ENCODE measurements at regions not wholly inside any gene's neighbourhood (a gene's known extent, or its start where the extent isn't known, plus 50 kb on each side); places are given as distances from the start of the nearest gene placed in this dataset.

DNA sequence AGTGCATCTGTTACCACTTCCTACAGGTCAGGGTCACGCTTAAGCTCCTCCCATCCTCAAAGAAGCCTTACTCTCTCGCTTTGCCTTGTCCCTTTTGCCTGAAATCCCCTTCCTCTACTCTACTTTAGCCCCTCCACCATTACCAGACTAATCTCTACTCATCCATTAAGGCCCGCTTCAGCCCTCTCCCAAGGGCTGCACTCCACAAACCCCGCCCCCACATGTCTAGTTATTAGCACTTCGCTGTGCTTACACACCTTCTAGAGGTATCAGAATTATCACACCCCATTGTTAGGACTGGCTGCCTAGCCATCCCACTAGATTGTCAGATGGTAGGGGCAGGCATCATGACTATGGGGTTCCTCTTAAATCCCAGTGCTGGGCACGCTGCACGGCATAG lies 565.7 kb upstream of the WWC1 start:
- no peak for DNase-seq

GRCh38 chr5:167726642-167727041 lies 564.8 kb upstream of the WWC1 start:
- DNase-seq: no peak

DNA sequence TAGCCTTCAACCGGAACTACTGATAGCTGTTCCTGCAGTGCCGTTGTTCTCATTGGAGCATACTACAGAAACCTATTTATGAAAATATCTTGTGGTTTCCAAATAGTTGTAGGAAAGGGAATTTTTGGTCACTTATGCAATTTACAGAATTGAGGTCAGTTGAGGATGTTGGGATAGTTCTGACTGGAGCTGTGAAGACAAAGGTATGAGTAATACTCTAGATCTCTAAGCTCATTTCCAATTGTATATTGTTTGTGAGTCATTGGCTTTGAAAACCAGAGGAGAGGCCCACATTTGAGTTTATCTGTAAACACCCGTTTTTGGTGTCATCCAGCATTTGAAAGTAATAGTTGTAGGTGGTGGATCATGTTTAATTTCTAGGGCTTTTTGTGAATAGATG lies 561.3 kb upstream of the WWC1 start:
- DNase-seq: no peak

DNA sequence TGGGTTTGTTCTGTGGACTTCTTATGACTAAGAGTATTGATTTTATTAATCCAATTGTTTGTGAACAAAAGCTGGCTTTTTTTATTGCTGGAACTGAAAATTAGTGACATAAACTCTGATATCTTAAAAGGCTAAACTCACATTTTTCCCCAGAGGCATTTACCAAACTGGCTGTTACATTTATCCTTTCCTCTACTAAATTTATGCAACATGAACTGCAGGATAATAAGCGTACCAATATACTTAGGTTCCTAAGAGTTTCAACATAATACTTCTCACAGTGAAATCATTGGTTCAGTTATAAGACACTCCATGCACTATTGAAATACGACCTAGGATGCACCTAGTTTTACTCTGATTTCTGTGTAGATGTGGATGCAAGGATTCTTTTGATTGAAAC lies 560.8 kb upstream of the WWC1 start:
- no peak for DNase-seq

DNA sequence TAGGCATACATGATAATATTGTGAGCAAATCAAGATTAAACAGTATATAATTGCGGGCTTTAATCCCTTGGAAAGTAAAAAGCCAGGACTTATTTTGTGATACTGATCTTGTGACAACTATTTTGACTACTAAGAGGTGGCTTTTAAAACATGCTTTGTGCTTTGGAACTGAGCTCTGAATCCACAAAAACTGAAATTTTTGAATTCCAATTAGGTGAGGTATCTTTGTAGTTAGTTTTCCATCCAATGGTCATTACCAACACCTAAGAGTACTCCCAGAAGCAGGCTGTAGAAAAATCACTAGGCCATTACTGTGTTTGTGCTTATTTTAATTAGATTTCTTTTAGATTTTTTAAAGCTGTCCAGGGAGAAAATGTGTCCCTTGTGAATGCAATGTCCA lies 559.5 kb upstream of the WWC1 start:
- DNase-seq: no peak

- DNase-seq: no peak
These were observed 558.9 kb upstream of the WWC1 start for GRCh38 chr5:167732499-167732898.

- DNase-seq: no peak
These were observed 554.5 kb upstream of the WWC1 start for GRCh38 chr5:167736992-167737391.

DNA sequence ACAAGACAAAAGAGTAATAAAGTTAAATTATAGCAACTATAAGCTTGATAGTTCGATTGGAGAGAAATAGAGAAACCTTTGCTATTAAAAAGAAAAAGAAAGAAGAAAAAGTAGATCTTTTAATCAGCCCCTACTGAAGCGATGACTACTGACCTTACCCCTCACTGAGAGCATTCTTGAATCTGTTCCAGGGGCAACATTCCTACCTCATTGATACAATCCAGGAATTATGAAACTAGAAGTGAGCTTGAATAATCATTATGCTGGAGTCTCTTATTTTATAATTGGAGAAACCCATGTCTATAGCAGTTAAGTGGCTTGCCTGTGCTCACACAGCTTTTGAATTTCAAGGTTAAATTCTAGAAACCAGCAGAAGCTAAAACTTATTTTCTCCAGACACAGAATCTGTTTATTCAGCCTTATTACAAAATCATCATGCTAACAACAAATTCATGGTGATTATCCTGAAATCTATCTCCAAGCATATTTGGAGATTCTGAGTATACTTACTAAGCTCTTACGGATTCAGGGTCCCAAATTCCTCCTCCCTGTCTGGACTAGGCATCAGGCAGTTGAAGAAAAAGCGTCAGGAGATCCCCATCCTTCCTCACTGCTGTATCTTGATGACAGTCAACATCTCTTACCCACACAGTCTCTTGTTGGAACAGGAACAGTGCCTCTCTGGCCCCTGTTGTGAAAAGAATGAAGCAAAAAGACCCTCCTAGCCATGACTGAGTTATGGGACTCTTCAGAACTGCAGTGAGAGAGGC lies 547.6 kb upstream of the WWC1 start:
- no peak for DNase-seq

- DNase-seq: no peak
These were observed 545.6 kb upstream of the WWC1 start for GRCh38 chr5:167745868-167746267.

GRCh38 chr5:167750586-167750985 lies 540.9 kb upstream of the WWC1 start:
- no peak for DNase-seq

DNA sequence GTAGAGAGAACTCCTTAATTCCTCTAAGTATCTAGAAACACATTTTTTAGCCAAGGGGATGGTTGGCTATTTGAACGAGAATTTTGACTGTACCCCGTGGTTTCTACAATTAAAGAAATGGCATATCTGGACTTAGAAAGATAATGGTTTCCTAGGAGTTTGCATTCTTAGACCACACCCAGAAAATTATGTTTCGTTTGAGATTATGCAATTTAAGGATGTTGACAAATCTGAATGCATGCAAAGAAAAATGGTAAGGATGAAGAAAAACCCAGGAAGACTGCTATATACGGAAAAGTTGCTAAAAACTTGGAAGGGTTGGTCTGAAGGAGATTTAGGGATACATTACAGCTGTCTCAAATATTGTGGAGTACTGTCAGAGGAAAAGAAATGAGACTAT lies 538.5 kb upstream of the WWC1 start:
- DNase-seq: no peak

GRCh38 chr5:167753725-167754490 lies 537.5 kb upstream of the WWC1 start:
- no peak for DNase-seq

DNA sequence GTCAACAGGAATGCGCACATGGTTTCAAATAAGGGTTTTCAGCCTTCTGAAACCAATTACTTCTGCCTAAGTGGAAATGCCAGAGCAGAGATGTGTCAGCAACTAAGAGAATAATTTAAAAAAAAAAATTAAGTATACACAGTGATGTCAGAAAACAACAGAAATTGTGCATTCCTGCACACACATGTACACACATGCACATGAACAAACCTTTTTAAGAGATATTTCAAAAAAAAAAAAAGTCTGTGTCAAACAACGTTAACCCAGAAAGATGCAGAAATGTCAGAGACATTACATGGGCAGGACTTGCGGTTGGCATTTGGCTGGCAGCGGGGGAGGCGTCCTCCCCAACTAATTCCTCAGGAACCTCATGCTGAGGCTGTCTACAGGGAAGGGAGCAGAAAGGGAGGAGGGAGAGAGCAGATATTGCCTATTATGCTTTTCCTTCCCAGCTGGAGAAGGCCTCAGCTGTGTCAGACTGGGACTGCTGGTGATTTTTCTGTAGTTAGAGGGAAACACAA lies 536.9 kb upstream of the WWC1 start:
- no peak for DNase-seq

DNA sequence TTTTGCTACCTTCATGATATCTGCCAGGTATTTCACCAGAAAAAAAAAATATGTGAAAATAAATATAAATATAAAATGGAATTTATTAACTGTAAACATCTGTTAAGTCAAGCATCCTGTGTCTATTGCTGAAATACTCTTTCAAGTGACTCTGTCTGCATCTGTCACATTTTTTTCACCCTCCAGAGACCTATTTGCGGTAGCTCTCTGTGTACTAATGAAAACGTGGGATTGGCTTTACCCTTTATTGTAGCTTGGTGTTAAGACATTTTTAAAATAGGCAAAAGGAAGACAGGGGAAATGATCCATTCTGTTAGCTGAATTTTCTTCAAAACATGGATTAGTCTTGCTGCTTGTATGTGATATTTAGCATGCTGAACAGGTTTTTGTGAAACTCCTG lies 536.0 kb upstream of the WWC1 start:
- DNase-seq: no peak

DNA sequence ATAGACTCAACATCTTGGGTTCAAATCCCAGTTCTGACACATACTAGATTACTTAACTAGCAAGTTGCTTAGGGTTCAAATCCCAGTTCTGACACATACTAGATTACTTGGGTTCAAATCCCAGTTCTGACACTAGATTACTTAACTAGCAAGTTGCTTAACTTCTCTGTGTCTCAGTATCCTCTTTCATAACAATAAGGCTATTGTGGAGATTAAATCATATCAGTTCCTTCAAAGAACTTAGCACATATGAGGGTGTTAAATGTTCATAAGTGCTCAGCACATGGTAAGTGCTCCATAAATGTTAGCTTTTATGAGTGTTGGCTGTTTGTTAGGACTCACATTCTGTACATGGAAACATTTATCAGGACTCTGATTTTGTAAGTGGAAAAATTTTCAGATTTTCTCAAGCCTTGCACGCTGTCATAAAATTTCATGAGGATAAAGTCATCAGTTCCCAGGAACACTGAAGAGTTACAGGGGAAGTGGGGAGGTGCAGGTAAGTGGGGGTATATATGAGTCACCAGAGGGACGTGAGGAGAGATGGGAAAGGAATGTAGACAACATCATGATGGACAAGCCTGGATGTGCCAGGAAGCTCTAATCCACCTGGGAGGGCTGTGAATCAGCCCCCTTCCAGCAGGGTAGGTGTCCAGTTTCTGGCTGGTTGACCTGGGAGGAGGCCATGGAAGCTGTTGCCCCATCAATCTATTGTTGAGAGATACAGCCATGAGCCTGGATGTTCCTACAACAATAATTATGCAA lies 532.2 kb upstream of the WWC1 start:
- no peak for DNase-seq

DNA sequence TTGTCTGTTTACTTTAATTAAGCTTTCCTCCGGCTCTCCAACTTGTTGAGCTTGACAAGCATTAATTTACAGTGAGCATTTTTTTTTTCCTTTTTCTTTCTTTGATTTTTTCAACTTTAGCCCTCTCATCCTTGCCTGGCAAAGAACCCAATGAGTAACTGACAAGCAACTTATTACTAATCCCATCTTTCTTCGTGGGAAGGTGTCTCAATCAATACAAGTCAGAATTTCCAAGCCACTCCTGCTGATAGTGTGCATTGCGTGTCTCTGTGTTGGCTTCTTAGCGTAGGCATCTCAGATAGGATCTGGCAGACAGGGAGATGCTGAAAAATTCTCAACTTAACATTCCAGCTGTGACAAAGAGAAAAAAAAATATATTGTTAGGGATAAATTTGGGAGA lies 527.7 kb upstream of the WWC1 start:
- DNase-seq: no peak

GRCh38 chr5:167764641-167765289 lies 526.7 kb upstream of the WWC1 start:
- no peak for DNase-seq

GRCh38 chr5:167765352-167765751 lies 526.1 kb upstream of the WWC1 start:
- no peak for DNase-seq

GRCh38 chr5:167766957-167767356 lies 524.5 kb upstream of the WWC1 start:
- no peak for DNase-seq

DNA sequence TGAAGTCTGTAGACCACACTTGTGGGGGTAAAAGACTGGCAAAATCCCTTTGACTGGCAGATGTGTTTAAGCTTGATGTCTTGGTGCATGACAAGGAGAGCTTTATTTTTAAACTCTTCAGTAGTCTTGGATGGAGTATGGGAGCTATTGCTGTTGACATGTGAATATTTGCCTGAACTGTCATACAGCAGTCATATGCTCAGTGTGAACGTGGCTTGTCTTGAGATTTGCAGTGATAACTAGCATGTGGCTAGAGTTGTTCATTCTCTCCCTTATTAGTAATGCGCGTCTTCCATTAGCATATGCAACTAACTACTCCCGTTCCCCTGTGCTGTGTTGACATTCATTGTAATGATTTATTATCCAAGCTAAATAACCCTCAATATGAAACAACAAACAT lies 523.6 kb upstream of the WWC1 start:
- DNase-seq: no peak

GRCh38 chr5:167769846-167770413 lies 521.5 kb upstream of the WWC1 start:
- DNase-seq: no peak

- DNase-seq: no peak
These were observed 521.0 kb upstream of the WWC1 start for GRCh38 chr5:167770461-167770860.

GRCh38 chr5:167771571-167771970 lies 519.9 kb upstream of the WWC1 start:
- DNase-seq: no peak

Measured in CD4-positive, alpha-beta T cell treated with Interleukin-4 for 4 hours (primary cell).